Natural killer cell (primary cell): ENCODE measurements at regions not wholly inside any gene's neighbourhood (a gene's known extent, or its start where the extent isn't known, plus 50 kb on each side); places are given as distances from the start of the nearest gene placed in this dataset.
"Not testable (repeated sequence)": the region's sequence is repeated elsewhere in the genome, so short reads cannot be mapped to it uniquely, and the experiment has no call there.

Experiments
- ATAC-seq, 3 donors: fragments of 150-1000 bp in 2 of 3; fragments of 200-7000 bp in 1 of 3; cut with Tn5 transposase; 1 replicate in 1 of 3; 2 replicates in 2 of 3; pipeline ENCODE4 v1.10.0; 2021; ENCODE audit warnings: mild to moderate bottlenecking in 2 of 3, moderate library complexity in 2 of 3
- DNase-seq, 2 donors: peaks; one replicate each; pipeline versions ENCODE4 v3.0.0 to v3.0.0-alpha.2; 2013 to 2021; ENCODE audit warnings: mixed read lengths in 1 of 2
- H3K27ac ChIP-seq: one replicate; pipeline ENCODE4 v1.5.1; 2013; ENCODE audit warnings: mild to moderate bottlenecking, low read length
- H3K27me3 ChIP-seq: one replicate; pipeline ENCODE4 v1.6.1; 2013; ENCODE audit warnings: low read length; ENCODE audit not compliant: control insufficient read depth, insufficient read depth
- H3K36me3 ChIP-seq: one replicate; pipeline ENCODE4 v1.6.1; 2013; ENCODE audit warnings: low read length; ENCODE audit not compliant: control insufficient read depth, insufficient read depth
- H3K4me1 ChIP-seq: one replicate; pipeline ENCODE4 v1.6.1; 2013; ENCODE audit warnings: low read length; ENCODE audit not compliant: control insufficient read depth, insufficient read depth
- H3K4me3 ChIP-seq: one replicate; pipeline ENCODE4 v1.5.1; 2013; ENCODE audit warnings: low read length
- H3K9me3 ChIP-seq: one replicate; pipeline ENCODE4 v1.6.1; 2013; ENCODE audit warnings: low read length; ENCODE audit not compliant: control insufficient read depth, insufficient read depth
- H3K27ac Mint-ChIP-seq, 2 donors: one replicate each; pipeline ENCODE4 v1.8.0; 2022; ENCODE audit warnings: mild to moderate bottlenecking in 2 of 2, mixed read lengths in 2 of 2, moderate library complexity in 1 of 2
- H3K27me3 Mint-ChIP-seq, 2 donors: one replicate each; pipeline ENCODE4 v1.8.0; 2022; ENCODE audit warnings: low read depth in 2 of 2, mixed read lengths in 2 of 2
- H3K36me3 Mint-ChIP-seq: one replicate; pipeline ENCODE4 v1.8.0; 2022; ENCODE audit warnings: mixed read lengths
- H3K4me1 Mint-ChIP-seq, 2 donors: one replicate each; pipeline ENCODE4 v1.8.0; 2022; ENCODE audit warnings: mixed read lengths in 2 of 2
- H3K4me3 Mint-ChIP-seq: one replicate; pipeline ENCODE4 v1.8.0; 2022; ENCODE audit warnings: mild to moderate bottlenecking, moderate library complexity, mixed read lengths
- H3K9me3 Mint-ChIP-seq, 2 donors: one replicate each; pipeline ENCODE4 v1.8.0; 2022; ENCODE audit warnings: mixed read lengths in 2 of 2
- WGBS: methylation state at CpG from one replicate; pipeline ENCODE4 v1.1.7; 2013; ENCODE audit warnings: missing lambda C conversion rate; ENCODE audit not compliant: insufficient coverage; 5-methylcytosine and 5-hydroxymethylcytosine counted together
- intact Hi-C: fragments of 100-400 bp; cut with micrococcal nuclease; formaldehyde crosslinking; loops from one replicate; pipeline ENCODE4 v1.14.2; 2022
- TF ChIP-seq, protein P1 (sequence below): fragments of 200-600 bp; IDR thresholded peaks from one replicate; pipeline ENCODE4 v1.8.0; 2022; ENCODE audit warnings: antibody characterized with exemption

DNA sequence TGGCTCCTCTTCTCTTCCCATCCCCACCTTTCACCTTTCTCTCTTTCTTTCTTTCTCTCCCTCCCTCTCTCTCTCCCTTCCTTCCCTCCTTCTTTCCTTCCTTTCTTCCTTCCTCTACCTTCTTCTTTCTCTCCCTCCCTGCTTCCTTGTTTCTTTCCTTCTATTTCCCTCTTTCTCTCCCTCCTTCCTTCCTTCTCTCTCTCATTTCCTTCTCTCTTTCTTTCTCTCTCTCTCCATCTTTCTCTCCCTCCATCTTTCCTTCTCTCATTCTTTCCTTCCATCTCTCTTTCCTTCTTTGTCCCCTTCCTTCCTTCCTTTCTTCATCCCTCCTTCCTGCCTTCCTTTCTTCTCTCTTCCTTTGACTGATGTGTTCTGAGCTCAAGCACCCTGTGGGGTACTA, 1467.0 kb upstream of the DEFB115 start:
- H3K9me3 ChIP-seq, result peaks cover 12% of the 10 kb centered on the region
- peaks cover 24 to 32% of the 10 kb centered on the region in 2 donors for H3K9me3 Mint-ChIP-seq
- ATAC-seq, result no peak
- H3K4me3 ChIP-seq, result no peak overlapping the region
- no peak for DNase-seq
- H3K27me3 ChIP-seq, result no peaks in the 10 kb centered on the region
- intact Hi-C loops, result no loop called here
- TF ChIP-seq, protein P1, sequence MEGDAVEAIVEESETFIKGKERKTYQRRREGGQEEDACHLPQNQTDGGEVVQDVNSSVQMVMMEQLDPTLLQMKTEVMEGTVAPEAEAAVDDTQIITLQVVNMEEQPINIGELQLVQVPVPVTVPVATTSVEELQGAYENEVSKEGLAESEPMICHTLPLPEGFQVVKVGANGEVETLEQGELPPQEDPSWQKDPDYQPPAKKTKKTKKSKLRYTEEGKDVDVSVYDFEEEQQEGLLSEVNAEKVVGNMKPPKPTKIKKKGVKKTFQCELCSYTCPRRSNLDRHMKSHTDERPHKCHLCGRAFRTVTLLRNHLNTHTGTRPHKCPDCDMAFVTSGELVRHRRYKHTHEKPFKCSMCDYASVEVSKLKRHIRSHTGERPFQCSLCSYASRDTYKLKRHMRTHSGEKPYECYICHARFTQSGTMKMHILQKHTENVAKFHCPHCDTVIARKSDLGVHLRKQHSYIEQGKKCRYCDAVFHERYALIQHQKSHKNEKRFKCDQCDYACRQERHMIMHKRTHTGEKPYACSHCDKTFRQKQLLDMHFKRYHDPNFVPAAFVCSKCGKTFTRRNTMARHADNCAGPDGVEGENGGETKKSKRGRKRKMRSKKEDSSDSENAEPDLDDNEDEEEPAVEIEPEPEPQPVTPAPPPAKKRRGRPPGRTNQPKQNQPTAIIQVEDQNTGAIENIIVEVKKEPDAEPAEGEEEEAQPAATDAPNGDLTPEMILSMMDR, result no peak
- H3K27ac Mint-ChIP-seq, result no peak overlapping the region
- no peaks in the 10 kb centered on the region for H3K36me3 ChIP-seq
- no peaks in the 10 kb centered on the region for H3K4me1 ChIP-seq
- H3K36me3 Mint-ChIP-seq, result peaks cover 33% of the 10 kb centered on the region
- no peak overlapping the region for H3K4me3 Mint-ChIP-seq
- no peaks in the 10 kb centered on the region for H3K27me3 Mint-ChIP-seq
- H3K27ac ChIP-seq, result no peak overlapping the region
- no peaks in the 10 kb centered on the region for H3K4me1 Mint-ChIP-seq

DNA sequence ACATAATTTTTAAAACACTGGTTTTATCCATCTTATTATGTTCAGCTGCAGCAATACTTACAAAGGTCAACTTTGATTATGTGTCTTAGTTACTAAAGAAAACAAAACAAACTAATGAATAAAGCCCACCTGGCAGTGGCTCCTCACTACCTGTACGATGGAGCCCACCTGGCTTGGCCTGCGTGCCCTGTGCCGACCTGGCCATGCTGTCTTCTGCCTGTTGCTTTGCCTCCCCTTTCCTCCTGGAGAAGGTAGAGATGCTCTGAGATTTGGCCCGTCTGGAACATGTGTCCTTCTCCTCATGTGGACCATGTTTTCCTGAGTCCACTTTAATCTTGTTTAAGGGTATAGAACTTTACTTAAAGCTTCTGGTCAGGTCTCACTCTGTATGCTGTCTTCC, 1426.0 kb upstream of the DEFB115 start:
- H3K9me3 ChIP-seq, H3K4me1 Mint-ChIP-seq, H3K4me3 Mint-ChIP-seq, H3K27me3 Mint-ChIP-seq, H3K27me3 ChIP-seq, H3K27ac ChIP-seq, H3K27ac Mint-ChIP-seq, ATAC-seq, H3K4me1 ChIP-seq, H3K36me3 ChIP-seq, DNase-seq, intact Hi-C loops, H3K4me3 ChIP-seq: not testable (repeated sequence)
- Mint-ChIP-seq H3K9me3 (peaks cover 30 to 33% of the 10 kb centered on the region in 2 donors), H3K36me3 (peaks cover 27% of the 10 kb centered on the region)
- WGBS, result 62% methylated on average over 3 of the region's 4 CpGs

DNA sequence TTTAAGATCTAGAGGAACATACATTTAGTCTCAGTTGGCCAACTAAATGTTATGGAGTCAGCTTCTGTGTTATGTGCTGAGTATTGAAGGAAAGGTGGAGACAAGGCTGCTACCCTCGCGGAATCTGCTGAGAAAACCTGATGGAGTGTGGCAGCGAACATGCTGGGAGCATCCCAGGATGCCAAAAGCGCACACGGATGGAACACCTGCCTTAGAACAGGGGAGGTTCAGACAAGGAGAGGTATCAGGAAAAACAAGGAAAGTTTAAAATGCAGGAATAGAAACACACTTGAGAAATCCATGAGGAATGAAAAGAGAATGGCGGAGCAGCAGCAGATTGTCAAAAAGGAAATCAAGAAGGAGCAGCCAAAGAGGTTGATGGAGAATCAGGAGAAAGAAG, 1389.5 kb upstream of the DEFB115 start:
- H3K4me1 ChIP-seq, ATAC-seq, H3K9me3 ChIP-seq, H3K4me3 Mint-ChIP-seq, H3K27me3 Mint-ChIP-seq, DNase-seq, H3K36me3 ChIP-seq, H3K4me3 ChIP-seq, intact Hi-C loops, H3K27me3 ChIP-seq, H3K27ac ChIP-seq, H3K27ac Mint-ChIP-seq, H3K4me1 Mint-ChIP-seq: not testable (repeated sequence)
- H3K9me3 Mint-ChIP-seq, result peaks cover 18 to 36% of the 10 kb centered on the region in 2 donors
- 68% methylated on average over 6 of the region's 6 CpGs for WGBS
- H3K36me3 Mint-ChIP-seq, result peaks cover 61% of the 10 kb centered on the region

- ATAC-seq, H3K4me3 ChIP-seq, H3K4me1 ChIP-seq, H3K9me3 ChIP-seq, H3K27me3 ChIP-seq, H3K36me3 ChIP-seq, H3K4me1 Mint-ChIP-seq, DNase-seq, H3K27ac ChIP-seq, H3K27ac Mint-ChIP-seq, H3K27me3 Mint-ChIP-seq, intact Hi-C loops, H3K4me3 Mint-ChIP-seq: not testable (repeated sequence)
- Mint-ChIP-seq H3K36me3 (peaks cover 58% of the 10 kb centered on the region), H3K9me3 (peaks cover 18 to 36% of the 10 kb centered on the region in 2 donors)
- WGBS, result 72% methylated on average over 4 of the region's 4 CpGs
Measured at GRCh38 chr20:29868688-29869087, 1388.8 kb upstream of the DEFB115 start.

GRCh38 chr20:29871816-29872215, 1385.6 kb upstream of the DEFB115 start:
- peaks cover 40% of the 10 kb centered on the region for H3K36me3 Mint-ChIP-seq
- WGBS, result 58% methylated on average over 2 of the region's 2 CpGs
- H3K9me3 ChIP-seq, result peaks cover 29% of the 10 kb centered on the region
- H3K36me3 ChIP-seq, H3K27ac ChIP-seq, H3K4me3 Mint-ChIP-seq, H3K4me3 ChIP-seq, H3K4me1 ChIP-seq, H3K27me3 ChIP-seq, DNase-seq, H3K27ac Mint-ChIP-seq, H3K4me1 Mint-ChIP-seq, intact Hi-C loops, H3K27me3 Mint-ChIP-seq, ATAC-seq: not testable (repeated sequence)
- peaks cover 18 to 42% of the 10 kb centered on the region in 2 donors for H3K9me3 Mint-ChIP-seq
